ENCODE measurements at regions not wholly inside any gene's neighbourhood (a gene's known extent, or its start where the extent isn't known, plus 50 kb on each side); places are given as distances from the start of the nearest gene placed in this dataset.

GRCh38 chr5:2861605-2862004, 110.1 kb upstream of the IRX2 start:
- H3K27me3 ChIP-seq = no peaks in the 10 kb centered on the region
- H3K27ac ChIP-seq = no peak overlapping the region
- WGBS, 2 donors = 73 to 83% methylated on average over 7 of the region's 7 CpGs
- H3K4me3 ChIP-seq (replicated peaks in 1 of 3) = no peak overlapping the region
- intact Hi-C loops (cut with DNase I) = no loop called here
- no peak for DNase-seq
- no peak for TF ChIP-seq POLR2A (IDR thresholded peaks at IDR 0.05)
- TF ChIP-seq, protein P1, sequence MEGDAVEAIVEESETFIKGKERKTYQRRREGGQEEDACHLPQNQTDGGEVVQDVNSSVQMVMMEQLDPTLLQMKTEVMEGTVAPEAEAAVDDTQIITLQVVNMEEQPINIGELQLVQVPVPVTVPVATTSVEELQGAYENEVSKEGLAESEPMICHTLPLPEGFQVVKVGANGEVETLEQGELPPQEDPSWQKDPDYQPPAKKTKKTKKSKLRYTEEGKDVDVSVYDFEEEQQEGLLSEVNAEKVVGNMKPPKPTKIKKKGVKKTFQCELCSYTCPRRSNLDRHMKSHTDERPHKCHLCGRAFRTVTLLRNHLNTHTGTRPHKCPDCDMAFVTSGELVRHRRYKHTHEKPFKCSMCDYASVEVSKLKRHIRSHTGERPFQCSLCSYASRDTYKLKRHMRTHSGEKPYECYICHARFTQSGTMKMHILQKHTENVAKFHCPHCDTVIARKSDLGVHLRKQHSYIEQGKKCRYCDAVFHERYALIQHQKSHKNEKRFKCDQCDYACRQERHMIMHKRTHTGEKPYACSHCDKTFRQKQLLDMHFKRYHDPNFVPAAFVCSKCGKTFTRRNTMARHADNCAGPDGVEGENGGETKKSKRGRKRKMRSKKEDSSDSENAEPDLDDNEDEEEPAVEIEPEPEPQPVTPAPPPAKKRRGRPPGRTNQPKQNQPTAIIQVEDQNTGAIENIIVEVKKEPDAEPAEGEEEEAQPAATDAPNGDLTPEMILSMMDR (IDR thresholded peaks at IDR 0.05) = no peak
- no peaks in the 10 kb centered on the region for H3K4me1 ChIP-seq
- H3K9me3 ChIP-seq = no peaks in the 10 kb centered on the region
- H3K36me3 ChIP-seq = no peaks in the 10 kb centered on the region

GRCh38 chr5:2860101-2860500, 108.6 kb upstream of the IRX2 start:
- no peak for DNase-seq
- Histone ChIP-seq H3K4me1 (no peaks in the 10 kb centered on the region), H3K27me3 (no peaks in the 10 kb centered on the region), H3K36me3 (no peaks in the 10 kb centered on the region), H3K27ac (no peak overlapping the region), H3K9me3 (no peaks in the 10 kb centered on the region), H3K4me3 (replicated peaks in 1 of 3) (no peak overlapping the region)
- TF ChIP-seq POLR2A (IDR thresholded peaks at IDR 0.05) = no peak
- TF ChIP-seq, protein P1 (IDR thresholded peaks at IDR 0.05) = no peak
- intact Hi-C loops (cut with DNase I) = no loop called here
- 69 to 71% methylated on average over 10 of the region's 10 CpGs for WGBS, 2 donors

GRCh38 chr5:2857837-2858236, 106.4 kb upstream of the IRX2 start:
- no peak overlapping the region for H3K27ac ChIP-seq
- no peaks in the 10 kb centered on the region for H3K9me3 ChIP-seq
- no peaks in the 10 kb centered on the region for H3K4me1 ChIP-seq
- H3K27me3 ChIP-seq = no peaks in the 10 kb centered on the region
- no peak for DNase-seq
- 40 to 43% methylated on average over 2 of the region's 2 CpGs for WGBS, 2 donors
- TF ChIP-seq POLR2A (IDR thresholded peaks at IDR 0.05) = no peak
- TF ChIP-seq, protein P1 (IDR thresholded peaks at IDR 0.05) = no peak
- no peak overlapping the region for H3K4me3 ChIP-seq (replicated peaks in 1 of 3)
- H3K36me3 ChIP-seq = no peaks in the 10 kb centered on the region
- intact Hi-C loops (cut with DNase I) = no loop called here

GRCh38 chr5:2856206-2856605, 104.7 kb upstream of the IRX2 start:
- H3K36me3 ChIP-seq = no peaks in the 10 kb centered on the region
- no peak for TF ChIP-seq POLR2A (IDR thresholded peaks at IDR 0.05)
- TF ChIP-seq, protein P1 (IDR thresholded peaks at IDR 0.05) = no peak
- no peaks in the 10 kb centered on the region for H3K27me3 ChIP-seq
- intact Hi-C loops (cut with DNase I) = no loop called here
- no peak overlapping the region for H3K27ac ChIP-seq
- no peaks in the 10 kb centered on the region for H3K4me1 ChIP-seq
- WGBS, 2 donors = 87 to 89% methylated on average over 13 of the region's 13 CpGs
- no peak overlapping the region for H3K4me3 ChIP-seq (replicated peaks in 1 of 3)
- DNase-seq = no peak
- no peaks in the 10 kb centered on the region for H3K9me3 ChIP-seq

DNA sequence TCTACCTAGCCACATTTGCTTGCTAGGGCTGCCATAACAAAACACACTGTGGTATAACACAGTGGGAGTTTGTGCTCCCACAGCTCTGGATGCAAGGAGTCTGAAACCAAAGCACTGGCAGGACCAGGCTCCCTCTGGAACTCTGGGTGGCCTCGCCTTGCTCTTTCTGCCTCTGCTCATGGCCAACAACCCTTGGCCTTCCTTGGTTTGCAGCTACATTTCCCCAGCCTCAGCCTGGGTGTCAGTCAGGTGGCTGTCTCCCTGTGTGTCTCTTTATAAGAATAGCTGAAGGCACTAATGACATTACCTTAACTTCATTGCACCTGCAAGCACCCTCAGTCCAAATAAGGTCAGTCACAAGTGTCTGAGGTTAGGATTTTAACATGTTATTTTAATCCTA, 101.0 kb upstream of the IRX2 start:
- Histone ChIP-seq H3K27ac (no peak overlapping the region), H3K4me1 (no peaks in the 10 kb centered on the region), H3K27me3 (no peaks in the 10 kb centered on the region), H3K9me3 (no peaks in the 10 kb centered on the region), H3K36me3 (no peaks in the 10 kb centered on the region), H3K4me3 (replicated peaks in 1 of 3) (no peak overlapping the region)
- TF ChIP-seq, protein P1 (IDR thresholded peaks at IDR 0.05) = no peak
- TF ChIP-seq POLR2A (IDR thresholded peaks at IDR 0.05) = no peak
- no peak for DNase-seq
- WGBS, 2 donors = 88 to 94% methylated on average over 1 of the region's 1 CpG
- intact Hi-C loops (cut with DNase I) = no loop called here

All from thyroid gland (tissue), 4 donors.